HCT116 (cell line): ENCODE measurements at regions not wholly inside any gene's neighbourhood (a gene's known extent, or its start where the extent isn't known, plus 50 kb on each side); places are given as distances from the start of the nearest gene placed in this dataset.

Source experiments
- ATAC-seq: fragments of 200-7000 bp; cut with Tn5 transposase; 2 replicates; pipeline ENCODE4 v1.9.1; 2020; ENCODE audit warnings: mild to moderate bottlenecking, moderate library complexity
- BruUV-seq: library from RNA; stranded (reverse); fragments of 400-500 nt; replicated peaks from 2 replicates; lab custom pipeline; 2021; lab: Mats Ljungman, UMichigan
- CTCF ChIA-PET: fragments of 300-600 bp; sonication (Branson Sonifier 250); formaldehyde crosslinking; loops from one replicate; lab custom pipeline; 2021; ENCODE audit warnings: antibody characterized with exemption; lab: Charles Lee
- POLR2A ChIA-PET: fragments of 300-600, 350-600 bp; sonication (Branson Sonifier 250); formaldehyde crosslinking; loops from one replicate; lab custom pipeline; 2021; ENCODE audit warnings: antibody characterized with exemption; lab: Charles Lee
- RAD21 ChIA-PET, 2 experiments: fragments of 300-600 bp; sonication (Branson Sonifier 250); formaldehyde crosslinking; loops; one replicate each; lab custom pipeline; 2023; ENCODE audit warnings: low total read pairs in 2 of 2; ENCODE audit not compliant: uncharacterized antibody in 2 of 2, unreplicated experiment in 2 of 2, low non-redundant PET in 1 of 2; lab: Charles Lee
- DNase-seq: peaks from one replicate; pipeline ENCODE4 v3.0.0-alpha.2; 2010; ENCODE audit warnings: low read depth, low spot score
- H2AFZ ChIP-seq: fragments of 200-600 bp; shearing (Covaris generic), sonication (generic); 2 replicates; pipeline ENCODE4 v1.6.1; 2017; ENCODE audit warnings: low read depth, mixed run types, mixed read lengths, antibody characterized with exemption, low read length; ENCODE audit not compliant: poor library complexity, severe bottlenecking
- H3K27ac ChIP-seq: 2 replicates; pipeline ENCODE4 v1.5.1; 2012; ENCODE audit warnings: low read depth, low read length
- H3K27me3 ChIP-seq: fragments of 200-600 bp; sonication (generic); 2 replicates; pipeline ENCODE4 v1.6.1; 2016; ENCODE audit warnings: mixed run types, low read length, mixed read lengths; ENCODE audit not compliant: insufficient read depth
- H3K36me3 ChIP-seq, 2 experiments: fragments of 200-500 bp in 1 of 2; fragments of 200-600 bp in 1 of 2; sonication (Bioruptor generic) in 1 of 2; sonication (generic) in 1 of 2; 2 replicates each; pipeline versions ENCODE4 v1.5.1 to v1.6.1; 2014 to 2016; ENCODE audit warnings: low read length in 2 of 2, inconsistent platforms in 1 of 2, mixed read lengths in 1 of 2, mixed run types in 1 of 2; ENCODE audit not compliant: insufficient read depth in 2 of 2, control insufficient read depth in 1 of 2
- H3K4me1 ChIP-seq, 2 experiments: fragments of 200-600 bp in 1 of 2; sonication (generic) in 1 of 2; 2 replicates each; pipeline versions ENCODE4 v1.5.1 to v1.6.1; 2012 to 2017; ENCODE audit warnings: low read length in 2 of 2, inconsistent platforms in 1 of 2, mild to moderate bottlenecking in 1 of 2, mixed read lengths in 1 of 2, mixed run types in 1 of 2, moderate library complexity in 1 of 2; ENCODE audit not compliant: insufficient read depth in 2 of 2, control insufficient read depth in 1 of 2
- H3K4me2 ChIP-seq: fragments of 200-600 bp; sonication (generic); 2 replicates; pipeline ENCODE4 v1.6.1; 2017; ENCODE audit warnings: mixed run types, low read length, mixed read lengths
- H3K4me3 ChIP-seq, 2 experiments: fragments of 200-600 bp in 1 of 2; sonication (generic) in 1 of 2; replicated peaks in 1 of 2; 2 replicates each; pipeline ENCODE4 v1.5.1; 2011 to 2016; ENCODE audit warnings: low read length in 2 of 2, control low read depth in 1 of 2, low read depth in 1 of 2, mild to moderate bottlenecking in 1 of 2, mixed read lengths in 1 of 2, mixed run types in 1 of 2
- H3K79me2 ChIP-seq: fragments of 200-600 bp; sonication (generic); 2 replicates; pipeline ENCODE4 v1.6.1; 2017; ENCODE audit warnings: mild to moderate bottlenecking, mixed run types, low read length, moderate library complexity, mixed read lengths; ENCODE audit not compliant: insufficient read depth
- H3K9ac ChIP-seq: fragments of 200-600 bp; sonication (generic); 2 replicates; pipeline ENCODE4 v1.6.1; 2016; ENCODE audit warnings: low read length, mixed read lengths
- H3K9me2 ChIP-seq: fragments of 200-600 bp; sonication (generic), shearing (Covaris generic); 2 replicates; pipeline ENCODE4 v1.6.1; 2017; ENCODE audit warnings: mixed run types, mild to moderate bottlenecking, moderate library complexity; ENCODE audit not compliant: insufficient read depth
- H3K9me3 ChIP-seq, 2 experiments: fragments of 200-500 bp in 1 of 2; fragments of 200-600 bp in 1 of 2; sonication (Bioruptor generic) in 1 of 2; sonication (generic) in 1 of 2; 2 replicates each; pipeline ENCODE4 v1.6.1; 2014 to 2017; ENCODE audit warnings: low read length in 2 of 2, mixed read lengths in 2 of 2, inconsistent platforms in 1 of 2, low read depth in 1 of 2, mild to moderate bottlenecking in 1 of 2, mixed run types in 1 of 2, moderate library complexity in 1 of 2; ENCODE audit not compliant: control insufficient read depth in 1 of 2, insufficient read depth in 1 of 2
- H4K20me1 ChIP-seq: fragments of 200-600 bp; sonication (generic), shearing (Covaris generic); 2 replicates; pipeline ENCODE4 v1.6.1; 2017; ENCODE audit warnings: mixed run types, mild to moderate bottlenecking, moderate library complexity; ENCODE audit not compliant: insufficient read depth
- ATF3 ChIP-seq: IDR thresholded peaks from 2 replicates; pipeline ENCODE4 v1.6.1; 2012
- CBX3 ChIP-seq: IDR thresholded peaks from 2 replicates; pipeline ENCODE4 v1.6.1; 2012; ENCODE audit warnings: low read depth
- CEBPB ChIP-seq: IDR thresholded peaks from 2 replicates; pipeline ENCODE4 v1.6.1; 2012; ENCODE audit warnings: low read depth
- EGR1 ChIP-seq: IDR thresholded peaks from 2 replicates; pipeline ENCODE4 v1.6.1; 2012; ENCODE audit warnings: low read depth
- ELF1 ChIP-seq: IDR thresholded peaks from 2 replicates; pipeline ENCODE4 v1.6.1; 2012; ENCODE audit warnings: low read depth, borderline replicate concordance
- EZH2 ChIP-seq: fragments of 200-600 bp; sonication (generic); IDR thresholded peaks from 2 replicates; pipeline ENCODE4 v1.6.1; 2017; ENCODE audit warnings: antibody characterized with exemption, mixed run types
- EZH2phosphoT487 ChIP-seq: fragments of 200-600 bp; IDR thresholded peaks from 2 replicates; pipeline ENCODE4 v1.6.1; 2018; ENCODE audit warnings: antibody characterized with exemption, borderline replicate concordance
- JUND ChIP-seq: IDR thresholded peaks from 2 replicates; pipeline ENCODE4 v1.6.1; 2012
- MAX ChIP-seq: IDR thresholded peaks from 2 replicates; pipeline ENCODE4 v1.6.1; 2012
- POLR2A ChIP-seq: IDR thresholded peaks from 2 replicates; pipeline ENCODE4 v1.7.0; 2011; ENCODE audit warnings: borderline replicate concordance; ENCODE audit not compliant: insufficient read depth, insufficient read length; ENCODE audit errors: extremely low read depth
- POLR2AphosphoS5 ChIP-seq: IDR thresholded peaks from 2 replicates; pipeline ENCODE4 v1.6.1; 2011; ENCODE audit warnings: mild to moderate bottlenecking, low read depth, low read length, moderate library complexity
- REST ChIP-seq: IDR thresholded peaks from 2 replicates; pipeline ENCODE4 v1.6.1; 2012; ENCODE audit warnings: low read depth
- SIN3A ChIP-seq: IDR thresholded peaks from 2 replicates; pipeline ENCODE4 v1.6.1; 2012; ENCODE audit warnings: low read depth
- SRF ChIP-seq: IDR thresholded peaks from 2 replicates; pipeline ENCODE4 v1.6.1; 2012; ENCODE audit warnings: low read depth
- TCF7L2 ChIP-seq: IDR thresholded peaks from 2 replicates; pipeline ENCODE4 v1.7.0; 2011; ENCODE audit warnings: borderline replicate concordance, inconsistent platforms; ENCODE audit not compliant: insufficient read depth, insufficient read length; ENCODE audit errors: extremely low read depth
- YY1 ChIP-seq: IDR thresholded peaks from 2 replicates; pipeline ENCODE4 v1.6.1; 2011; ENCODE audit warnings: low read length, low read depth, moderate library complexity, mild to moderate bottlenecking; ENCODE audit not compliant: insufficient replicate concordance; ENCODE audit errors: extremely low read depth
- ZBTB33 ChIP-seq: IDR thresholded peaks from 2 replicates; pipeline ENCODE4 v1.6.1; 2011; ENCODE audit warnings: mild to moderate bottlenecking, low read length, moderate library complexity; ENCODE audit not compliant: insufficient replicate concordance; ENCODE audit errors: extremely low read depth
- ZNF274 ChIP-seq: fragments of 200-500 bp; sonication (Bioruptor generic); IDR thresholded peaks from 2 replicates; pipeline ENCODE4 v1.6.1; 2014; ENCODE audit warnings: mild to moderate bottlenecking, low read depth, low read length, inconsistent platforms
- intact Hi-C: fragments of 100-400 bp; cut with micrococcal nuclease; formaldehyde crosslinking; loops from 2 replicates; pipeline ENCODE4 v1.10.0; 2022

GRCh38 chr2:58991357-58991756, 750.2 kb upstream of the FANCL start:
- H3K27me3 ChIP-seq, result no peaks in the 10 kb centered on the region
- CTCF ChIA-PET, result no interaction called here
- H3K9ac ChIP-seq, result no peak overlapping the region
- H3K79me2 ChIP-seq, result no peaks in the 10 kb centered on the region
- no peaks in the 10 kb centered on the region for H3K9me2 ChIP-seq
- no peak for TF ChIP-seq REST
- no peak for TF ChIP-seq CBX3
- no peak for TF ChIP-seq EZH2phosphoT487
- no peak for TF ChIP-seq POLR2A
- TF ChIP-seq EGR1, result no peak
- TF ChIP-seq ZNF274, result no peak
- TF ChIP-seq EZH2, result no peak
- TF ChIP-seq ELF1, result no peak
- no peak for TF ChIP-seq TCF7L2
- TF ChIP-seq SIN3A, result no peak
- no peak for TF ChIP-seq CEBPB
- no peak for TF ChIP-seq JUND
- no peak for TF ChIP-seq SRF
- TF ChIP-seq ATF3, result no peak
- TF ChIP-seq ZBTB33, result no peak
- no peak for TF ChIP-seq YY1
- no peak for TF ChIP-seq MAX
- TF ChIP-seq POLR2AphosphoS5, result no peak
- H3K27ac ChIP-seq, result no peak overlapping the region
- ATAC-seq (no peak), DNase-seq (no peak)
- RAD21 ChIA-PET, result no interaction called here
- H3K4me3 ChIP-seq, result no peak overlapping the region
- H3K4me2 ChIP-seq, result no peak overlapping the region
- BruUV-seq, result no TSS peak
- H2AFZ ChIP-seq, result no peak overlapping the region
- H4K20me1 ChIP-seq, result no peaks in the 10 kb centered on the region
- H3K36me3 ChIP-seq, result no peaks in the 10 kb centered on the region
- intact Hi-C loops, result no loop called here
- no peaks in the 10 kb centered on the region for H3K9me3 ChIP-seq
- H3K4me1 ChIP-seq, result no peaks in the 10 kb centered on the region
- POLR2A ChIA-PET, result no interaction called here
